ENCODE measurements at regions not wholly inside any gene's neighbourhood (a gene's known extent, or its start where the extent isn't known, plus 50 kb on each side); places are given as distances from the start of the nearest gene placed in this dataset.

DNA sequence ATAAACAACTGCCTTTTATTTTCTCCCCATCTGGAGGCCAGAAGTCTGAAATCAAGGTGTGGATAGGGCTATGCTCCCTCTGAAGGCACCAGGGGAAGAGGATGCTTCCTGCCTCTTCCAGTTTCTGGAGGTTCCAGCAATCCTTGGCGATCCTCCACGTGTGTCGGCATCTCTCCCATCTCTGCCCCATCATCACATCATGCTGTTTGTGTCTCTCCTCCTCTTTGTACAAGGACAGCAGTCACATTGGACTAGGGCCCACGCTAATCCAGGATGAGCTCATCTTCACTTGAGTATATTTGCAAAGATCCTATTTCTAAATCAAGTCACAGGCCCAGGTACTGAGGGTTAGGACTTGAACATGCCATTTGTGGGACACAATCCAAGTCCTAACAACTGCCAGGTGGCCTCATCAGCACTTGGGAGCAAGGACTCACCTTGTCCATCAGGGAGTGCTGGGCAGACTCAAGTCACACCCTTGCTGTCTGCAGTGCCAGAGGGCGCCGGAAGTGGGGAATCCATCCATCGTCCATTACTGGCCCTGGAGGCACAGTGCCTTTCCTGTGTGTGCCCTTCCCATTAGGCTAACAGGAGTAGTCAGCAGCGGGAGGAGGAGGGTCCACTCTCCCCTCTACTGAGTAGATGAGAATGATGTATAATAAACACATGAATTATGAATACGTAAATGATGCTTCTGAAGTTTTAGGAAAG lies 185.4 kb upstream of the AJAP1 start:
- Histone ChIP-seq H3K9me3 (no peaks in the 10 kb centered on the region), H3K27me3 (no peaks in the 10 kb centered on the region), H3K4me1 (no peaks in the 10 kb centered on the region), H3K36me3 (no peaks in the 10 kb centered on the region), H3K27ac (no peak overlapping the region), H3K4me3 (replicated peaks in 1 of 3) (no peak overlapping the region)
- TF ChIP-seq POLR2A (IDR thresholded peaks at IDR 0.05) (no peak), CTCF (IDR thresholded peaks at IDR 0.05) (no peak)
- intact Hi-C loops (cut with DNase I): no loop called here
- 90 to 95% methylated on average over 9 of the region's 9 CpGs for whole genome bisulfite sequencing, 2 donors
- DNase-seq: no peak

DNA sequence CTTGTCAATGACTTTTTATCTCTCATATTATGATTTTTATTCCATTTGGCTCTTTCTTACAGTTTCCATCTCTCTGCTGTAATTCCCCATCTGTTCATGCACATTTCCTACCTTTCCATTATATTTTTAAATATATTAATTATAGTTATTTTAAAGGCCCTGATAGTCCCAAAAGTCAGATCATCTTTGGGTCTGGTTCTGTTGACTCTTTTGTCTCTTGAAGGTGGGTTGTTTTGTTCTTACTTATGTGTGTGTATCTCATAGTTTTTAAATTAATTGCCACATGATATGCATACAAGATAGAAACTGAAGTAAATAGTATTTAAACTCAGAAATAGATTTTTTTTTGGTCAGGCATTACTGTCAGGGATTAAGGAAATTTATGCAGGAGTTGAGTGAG lies 178.0 kb upstream of the AJAP1 start:
- no peak overlapping the region for H3K4me3 ChIP-seq (replicated peaks in 1 of 3)
- TF ChIP-seq POLR2A (IDR thresholded peaks at IDR 0.05) (no peak), CTCF (IDR thresholded peaks at IDR 0.05) (no peak)
- intact Hi-C loops (cut with DNase I): no loop called here
- no peak for DNase-seq
- no peaks in the 10 kb centered on the region for H3K9me3 ChIP-seq
- no peak overlapping the region for H3K27ac ChIP-seq
- no peaks in the 10 kb centered on the region for H3K27me3 ChIP-seq
- H3K36me3 ChIP-seq: no peaks in the 10 kb centered on the region
- H3K4me1 ChIP-seq: no peaks in the 10 kb centered on the region

DNA sequence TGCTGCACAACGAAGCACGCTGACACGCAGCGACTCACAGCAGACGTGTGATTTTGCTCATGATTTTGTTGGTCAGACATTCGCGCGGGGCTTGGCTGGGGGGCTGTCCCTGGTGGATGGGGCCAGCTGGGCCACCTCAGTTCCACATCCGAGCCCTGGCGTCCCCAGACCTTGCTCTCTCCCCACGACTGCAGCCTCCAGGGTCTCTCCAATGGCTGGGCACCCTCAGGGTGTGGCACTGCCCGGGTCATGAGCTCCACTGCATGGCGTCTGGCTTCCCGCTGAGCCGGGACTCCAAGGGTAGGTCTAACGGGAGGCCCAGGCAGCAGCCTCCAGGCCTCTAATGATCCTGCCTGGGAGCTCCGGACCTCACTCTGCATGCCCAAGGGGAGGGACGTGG lies 173.0 kb upstream of the AJAP1 start:
- Histone ChIP-seq H3K36me3 (no peaks in the 10 kb centered on the region), H3K27me3 (no peaks in the 10 kb centered on the region), H3K27ac (no peak overlapping the region), H3K4me3 (replicated peaks in 1 of 3) (no peak overlapping the region), H3K4me1 (peaks cover 4 to 7% of the 10 kb centered on the region in 2 donors), H3K9me3 (no peaks in the 10 kb centered on the region)
- no peak for TF ChIP-seq CTCF (IDR thresholded peaks at IDR 0.05)
- no peak for TF ChIP-seq POLR2A (IDR thresholded peaks at IDR 0.05)
- no peak for DNase-seq
- 92 to 96% methylated on average over 15 to 18 of the region's 18 CpGs for WGBS, 2 donors
- intact Hi-C loops (cut with DNase I): no loop called here

- no peak for DNase-seq
- 81 to 87% methylated on average over 16 of the region's 21 CpGs for WGBS, 2 donors
- Histone ChIP-seq H3K36me3 (no peaks in the 10 kb centered on the region), H3K27ac (no peak overlapping the region), H3K4me3 (replicated peaks in 1 of 3) (no peak overlapping the region), H3K9me3 (no peaks in the 10 kb centered on the region), H3K4me1 (peaks cover 4 to 7% of the 10 kb centered on the region in 2 donors), H3K27me3 (no peaks in the 10 kb centered on the region)
- TF ChIP-seq POLR2A (IDR thresholded peaks at IDR 0.05): no peak
- TF ChIP-seq CTCF (IDR thresholded peaks at IDR 0.05): no peak
- intact Hi-C loops (cut with DNase I): no loop called here
These were observed 171.9 kb upstream of the AJAP1 start for GRCh38 chr1:4482526-4482925.

- 26 to 32% methylated on average over 6 to 8 of the region's 8 CpGs for WGBS, 2 donors
- TF ChIP-seq CTCF (IDR thresholded peaks at IDR 0.05) (no peak), POLR2A (IDR thresholded peaks at IDR 0.05) (no peak)
- peaks cover 4 to 7% of the 10 kb centered on the region in 2 donors for H3K4me1 ChIP-seq
- no peak overlapping the region for H3K27ac ChIP-seq
- intact Hi-C loops (cut with DNase I): no loop called here
- no peaks in the 10 kb centered on the region for H3K36me3 ChIP-seq
- peak; percentile 66 to 71 for DNase-seq
- H3K9me3 ChIP-seq: no peaks in the 10 kb centered on the region
- H3K4me3 ChIP-seq (replicated peaks in 1 of 3): no peak overlapping the region
- no peaks in the 10 kb centered on the region for H3K27me3 ChIP-seq
These were observed 171.3 kb upstream of the AJAP1 start for GRCh38 chr1:4483021-4483625.

Data from thyroid gland (tissue), 4 donors.